DND-41 (cell line): ENCODE measurements at regions not wholly inside any gene's neighbourhood (a gene's known extent, or its start where the extent isn't known, plus 50 kb on each side); places are given as distances from the start of the nearest gene placed in this dataset.
"Not testable (repeated sequence)": the region's sequence is repeated elsewhere in the genome, so short reads cannot be mapped to it uniquely, and the experiment has no call there.

ENCODE experiments used
- ATAC-seq: fragments of 200-7000 bp; cut with Tn5 transposase; 3 replicates; pipeline ENCODE4 v1.9.1; 2021; ENCODE audit warnings: low read depth; ENCODE audit not compliant: insufficient read depth
- DNase-seq: peaks from one replicate; pipeline ENCODE4 v3.0.0-alpha.2; 2020
- H2AFZ ChIP-seq: 2 replicates; pipeline ENCODE4 v1.6.0; 2012; ENCODE audit warnings: low read depth, low read length
- H3K27ac ChIP-seq: 2 replicates; pipeline ENCODE4 v1.5.1; 2012; ENCODE audit warnings: low read length, inconsistent platforms
- H3K27me3 ChIP-seq: fragments of 200-600 bp; sonication (generic); 2 replicates; pipeline ENCODE4 v1.6.0; 2012; ENCODE audit warnings: low read length, mild to moderate bottlenecking, inconsistent platforms; ENCODE audit not compliant: insufficient read depth, poor library complexity
- H3K36me3 ChIP-seq: 2 replicates; pipeline ENCODE4 v1.5.1; 2012; ENCODE audit warnings: low read length, inconsistent platforms; ENCODE audit not compliant: insufficient read depth
- H3K4me1 ChIP-seq: 2 replicates; pipeline ENCODE4 v1.5.1; 2012; ENCODE audit warnings: mild to moderate bottlenecking, low read length; ENCODE audit not compliant: insufficient read depth
- H3K4me2 ChIP-seq: 2 replicates; pipeline ENCODE4 v1.6.0; 2012; ENCODE audit warnings: mild to moderate bottlenecking, moderate library complexity, low read length, inconsistent platforms; ENCODE audit not compliant: insufficient read depth
- H3K4me3 ChIP-seq, 2 experiments: fragments of 200-600 bp in 1 of 2; shearing (Covaris generic) in 1 of 2; 2 replicates each; pipeline ENCODE4 v1.5.1; 2012 to 2016; ENCODE audit warnings: inconsistent platforms in 2 of 2, low read length in 2 of 2, mild to moderate bottlenecking in 2 of 2, low read depth in 1 of 2, moderate library complexity in 1 of 2
- H3K79me2 ChIP-seq: 2 replicates; pipeline ENCODE4 v1.6.0; 2012; ENCODE audit warnings: low read length, inconsistent platforms; ENCODE audit not compliant: insufficient read depth
- H3K9ac ChIP-seq: 2 replicates; pipeline ENCODE4 v1.6.0; 2012; ENCODE audit warnings: low read depth, mild to moderate bottlenecking, inconsistent platforms, low read length, moderate library complexity
- H3K9me3 ChIP-seq: 2 replicates; pipeline ENCODE4 v1.5.1; 2012; ENCODE audit warnings: low read length, moderate library complexity, mild to moderate bottlenecking, inconsistent platforms; ENCODE audit not compliant: insufficient read depth, severe bottlenecking
- H4K20me1 ChIP-seq: 2 replicates; pipeline ENCODE4 v1.6.0; 2012; ENCODE audit warnings: low read length; ENCODE audit not compliant: insufficient read depth
- CTCF ChIP-seq: IDR thresholded peaks from 2 replicates; pipeline ENCODE4 v1.5.1; 2012; ENCODE audit warnings: borderline replicate concordance, low read length, moderate library complexity, mild to moderate bottlenecking; ENCODE audit not compliant: poor library complexity, severe bottlenecking; ENCODE audit errors: extremely low read depth
- EZH2 ChIP-seq: IDR thresholded peaks from 3 replicates; pipeline ENCODE4 v1.6.1; 2012; ENCODE audit warnings: borderline replicate concordance, low read depth, mild to moderate bottlenecking, moderate library complexity, low read length, inconsistent platforms; ENCODE audit not compliant: severe bottlenecking

- no peak for DNase-seq
- Histone ChIP-seq H2AFZ (no peak overlapping the region), H3K4me2 (no peak overlapping the region)
These were observed 74.6 kb downstream of the RBM11 start for GRCh38 chr21:14290576-14290975.

GRCh38 chr21:14288922-14289321 lies 73.0 kb downstream of the RBM11 start:
- Histone ChIP-seq H3K9ac (no peak overlapping the region), H3K27me3 (no peaks in the 10 kb centered on the region), H3K4me3 (no peak overlapping the region), H3K36me3 (no peaks in the 10 kb centered on the region), H3K79me2 (no peaks in the 10 kb centered on the region), H4K20me1 (no peaks in the 10 kb centered on the region), H3K4me2 (no peak overlapping the region), H3K4me1 (no peaks in the 10 kb centered on the region), H3K9me3 (no peaks in the 10 kb centered on the region), H2AFZ (no peak overlapping the region), H3K27ac (no peak overlapping the region)
- DNase-seq: no peak
- TF ChIP-seq EZH2 (no peak), CTCF (no peak)
- ATAC-seq: no peak

More at GRCh38 chr21:14290576-14290975, 74.6 kb downstream of the RBM11 start:
- no peaks in the 10 kb centered on the region for H3K9me3 ChIP-seq
- H3K79me2 ChIP-seq: no peaks in the 10 kb centered on the region
- H4K20me1 ChIP-seq: no peaks in the 10 kb centered on the region
- no peaks in the 10 kb centered on the region for H3K27me3 ChIP-seq
- no peak for ATAC-seq
- no peaks in the 10 kb centered on the region for H3K36me3 ChIP-seq
- no peak overlapping the region for H3K9ac ChIP-seq
- TF ChIP-seq CTCF (no peak), EZH2 (no peak)
- H3K4me1 ChIP-seq: no peaks in the 10 kb centered on the region
- H3K4me3 ChIP-seq: no peak overlapping the region
- H3K27ac ChIP-seq: no peak overlapping the region

GRCh38 chr21:14285147-14285761 lies 69.3 kb downstream of the RBM11 start:
- Histone ChIP-seq H3K4me1 (no peaks in the 10 kb centered on the region), H3K27ac (no peak overlapping the region), H3K4me3 (no peak overlapping the region), H2AFZ (no peak overlapping the region), H3K27me3 (no peaks in the 10 kb centered on the region), H3K9me3 (no peaks in the 10 kb centered on the region), H3K4me2 (no peak overlapping the region), H3K9ac (no peak overlapping the region), H3K36me3 (no peaks in the 10 kb centered on the region), H3K79me2 (no peaks in the 10 kb centered on the region), H4K20me1 (no peaks in the 10 kb centered on the region)
- no peak for DNase-seq
- no peak for ATAC-seq
- TF ChIP-seq CTCF (no peak), EZH2 (no peak)

GRCh38 chr21:14284481-14284880 lies 68.5 kb downstream of the RBM11 start:
- no peak for ATAC-seq
- Histone ChIP-seq H2AFZ (no peak overlapping the region), H3K4me2 (no peak overlapping the region), H3K36me3 (no peaks in the 10 kb centered on the region), H3K27ac (no peak overlapping the region), H3K4me1 (no peaks in the 10 kb centered on the region), H4K20me1 (no peaks in the 10 kb centered on the region), H3K9me3 (no peaks in the 10 kb centered on the region), H3K27me3 (no peaks in the 10 kb centered on the region), H3K4me3 (no peak overlapping the region), H3K79me2 (no peaks in the 10 kb centered on the region), H3K9ac (no peak overlapping the region)
- DNase-seq: no peak
- no peak for TF ChIP-seq EZH2
- no peak for TF ChIP-seq CTCF

GRCh38 chr21:14281188-14281900 lies 65.4 kb downstream of the RBM11 start:
- not testable (repeated sequence) for H2AFZ ChIP-seq, ATAC-seq, H3K4me1 ChIP-seq, DNase-seq, H3K27me3 ChIP-seq, H3K4me2 ChIP-seq, H3K79me2 ChIP-seq, H3K4me3 ChIP-seq, H3K36me3 ChIP-seq, H3K27ac ChIP-seq, H3K9me3 ChIP-seq, H3K9ac ChIP-seq, H4K20me1 ChIP-seq
